Colonic mucosa (tissue), 4 donors: ENCODE measurements at regions not wholly inside any gene's neighbourhood (a gene's known extent, or its start where the extent isn't known, plus 50 kb on each side); places are given as distances from the start of the nearest gene placed in this dataset.

ENCODE experiments used
- DNase-seq: peaks from one replicate; pipeline ENCODE4 v3.0.0-alpha.2; 2020
- H3K27ac ChIP-seq: fragments of 200-600 bp; one replicate; pipeline ENCODE4 v1.8.0; 2021
- H3K27me3 ChIP-seq: fragments of 200-600 bp; one replicate; pipeline ENCODE4 v1.8.0; 2021
- H3K36me3 ChIP-seq: fragments of 200-600 bp; one replicate; pipeline ENCODE4 v1.8.0; 2021
- H3K4me1 ChIP-seq: fragments of 200-600 bp; one replicate; pipeline ENCODE4 v1.8.0; 2021; ENCODE audit warnings: mild to moderate bottlenecking
- H3K4me3 ChIP-seq: fragments of 200-600 bp; one replicate; pipeline ENCODE4 v1.8.0; 2021
- H3K9ac ChIP-seq, 2 donors: one replicate each; pipeline ENCODE4 v1.7.0; 2013; ENCODE audit warnings: control low read depth in 2 of 2, low read depth in 2 of 2, low read length in 2 of 2
- H3K9me3 ChIP-seq: fragments of 200-600 bp; one replicate; pipeline ENCODE4 v1.8.0; 2021
- CTCF ChIP-seq: fragments of 200-600 bp; IDR thresholded peaks from one replicate; pipeline ENCODE4 v1.8.0; 2022; ENCODE audit warnings: antibody characterized with exemption, mild to moderate bottlenecking
- intact Hi-C: fragments of 100-400 bp; cut with DNase I; formaldehyde crosslinking; loops from one replicate; pipeline ENCODE4 v1.14.1; 2022
- donor health status: healthy.
- donor health status: DM: no; HTN: no; CAD: no.
- donor health status: DM: no; HTN: no; CAD: no.

GRCh38 chr3:176058856-176059255 lies 1138.4 kb downstream of the TBL1XR1 start:
- Histone ChIP-seq H3K27me3 (no peaks in the 10 kb centered on the region), H3K36me3 (no peaks in the 10 kb centered on the region), H3K27ac (no peak overlapping the region), H3K4me1 (no peaks in the 10 kb centered on the region), H3K9me3 (no peaks in the 10 kb centered on the region), H3K4me3 (no peak overlapping the region), H3K9ac (no peak overlapping the region)
- no peak for TF ChIP-seq CTCF
- intact Hi-C loops = no loop called here
- DNase-seq = no peak

GRCh38 chr3:176055836-176056235 lies 1141.4 kb downstream of the TBL1XR1 start:
- intact Hi-C loops = no loop called here
- Histone ChIP-seq H3K9ac (no peak overlapping the region), H3K36me3 (no peaks in the 10 kb centered on the region), H3K4me3 (no peak overlapping the region), H3K27ac (no peak overlapping the region), H3K4me1 (no peaks in the 10 kb centered on the region), H3K27me3 (no peaks in the 10 kb centered on the region), H3K9me3 (no peaks in the 10 kb centered on the region)
- DNase-seq = no peak
- TF ChIP-seq CTCF = no peak

- Histone ChIP-seq H3K36me3 (no peaks in the 10 kb centered on the region), H3K4me3 (no peak overlapping the region)
- intact Hi-C loops = no loop called here
These were observed 1145.5 kb downstream of the TBL1XR1 start for GRCh38 chr3:176051766-176052165.

GRCh38 chr3:176046703-176047102 lies 1150.6 kb downstream of the TBL1XR1 start:
- Histone ChIP-seq H3K36me3 (no peaks in the 10 kb centered on the region), H3K4me1 (no peaks in the 10 kb centered on the region), H3K4me3 (no peak overlapping the region), H3K27me3 (no peaks in the 10 kb centered on the region), H3K27ac (no peak overlapping the region), H3K9me3 (no peaks in the 10 kb centered on the region), H3K9ac (no peak overlapping the region)
- intact Hi-C loops = no loop called here
- TF ChIP-seq CTCF = no peak
- no peak for DNase-seq

More at GRCh38 chr3:176051766-176052165, 1145.5 kb downstream of the TBL1XR1 start:
- no peak for TF ChIP-seq CTCF
- H3K27me3 ChIP-seq = no peaks in the 10 kb centered on the region
- no peaks in the 10 kb centered on the region for H3K9me3 ChIP-seq
- no peak overlapping the region for H3K9ac ChIP-seq
- H3K27ac ChIP-seq = no peak overlapping the region
- H3K4me1 ChIP-seq = no peaks in the 10 kb centered on the region
- DNase-seq = no peak

GRCh38 chr3:176041812-176042211 lies 1155.5 kb downstream of the TBL1XR1 start:
- no peak for DNase-seq
- no peak overlapping the region for H3K4me3 ChIP-seq
- H3K4me1 ChIP-seq = no peaks in the 10 kb centered on the region
- intact Hi-C loops = no loop called here
- no peaks in the 10 kb centered on the region for H3K36me3 ChIP-seq
- H3K27ac ChIP-seq = no peak overlapping the region
- no peak overlapping the region for H3K9ac ChIP-seq
- no peak for TF ChIP-seq CTCF
- no peaks in the 10 kb centered on the region for H3K9me3 ChIP-seq
- H3K27me3 ChIP-seq = no peaks in the 10 kb centered on the region

GRCh38 chr3:176041185-176041584 lies 1156.1 kb downstream of the TBL1XR1 start:
- Histone ChIP-seq H3K27me3 (no peaks in the 10 kb centered on the region), H3K4me3 (no peak overlapping the region), H3K9ac (no peak overlapping the region), H3K27ac (no peak overlapping the region), H3K9me3 (no peaks in the 10 kb centered on the region), H3K36me3 (no peaks in the 10 kb centered on the region), H3K4me1 (no peaks in the 10 kb centered on the region)
- DNase-seq = no peak
- intact Hi-C loops = no loop called here
- TF ChIP-seq CTCF = no peak
